CD8-positive, alpha-beta memory T cell (primary cell): ENCODE measurements at regions not wholly inside any gene's neighbourhood (a gene's known extent, or its start where the extent isn't known, plus 50 kb on each side); places are given as distances from the start of the nearest gene placed in this dataset.
"Not testable (repeated sequence)": the region's sequence is repeated elsewhere in the genome, so short reads cannot be mapped to it uniquely, and the experiment has no call there.

Experiments
- CTCF ChIA-PET: fragments of 350-600 bp; sonication (Branson Sonifier 250); formaldehyde crosslinking; loops from one replicate; lab custom pipeline; 2021; ENCODE audit warnings: antibody characterized with exemption; lab: Charles Lee
- POLR2A ChIA-PET: fragments of 350-600 bp; sonication (Branson Sonifier 250); formaldehyde crosslinking; loops from one replicate; lab custom pipeline; 2021; ENCODE audit warnings: antibody characterized with exemption; lab: Charles Lee
- DNase-seq, 5 donors: peaks; one replicate each; pipeline versions ENCODE4 v3.0.0 to v3.0.0-alpha.2; 2020 to 2022; ENCODE audit warnings: mixed read lengths in 1 of 5
- H3K27ac ChIP-seq: one replicate; pipeline ENCODE4 v1.7.0; 2013; ENCODE audit warnings: low read depth, mild to moderate bottlenecking, low read length, moderate library complexity
- H3K27me3 ChIP-seq: 2 replicates; pipeline ENCODE4 v1.7.0; 2013; ENCODE audit warnings: low read length, mild to moderate bottlenecking; ENCODE audit not compliant: insufficient read depth, poor library complexity, severe bottlenecking
- H3K36me3 ChIP-seq: 2 replicates; pipeline ENCODE4 v1.7.0; 2013; ENCODE audit warnings: mild to moderate bottlenecking, low read length, moderate library complexity; ENCODE audit not compliant: insufficient read depth
- H3K4me1 ChIP-seq: 2 replicates; pipeline ENCODE4 v1.7.0; 2013; ENCODE audit warnings: mild to moderate bottlenecking, low read length, moderate library complexity; ENCODE audit not compliant: insufficient read depth
- H3K4me3 ChIP-seq: 2 replicates; pipeline ENCODE4 v1.7.0; 2013; ENCODE audit warnings: mild to moderate bottlenecking, low read length
- H3K9me3 ChIP-seq: 2 replicates; pipeline ENCODE4 v1.7.0; 2013; ENCODE audit warnings: mild to moderate bottlenecking, low read length
- H3K27ac Mint-ChIP-seq, 8 donors: one replicate each; pipeline ENCODE4 v1.8.0; 2020 to 2021; ENCODE audit warnings: mixed read lengths in 8 of 8, mild to moderate bottlenecking in 6 of 8, inconsistent platforms in 3 of 8, moderate library complexity in 3 of 8
- H3K27me3 Mint-ChIP-seq, 2 donors: one replicate each; pipeline ENCODE4 v1.8.0; 2020 to 2021; ENCODE audit warnings: mixed read lengths in 2 of 2, mild to moderate bottlenecking in 1 of 2, moderate library complexity in 1 of 2
- H3K36me3 Mint-ChIP-seq, 3 donors: one replicate each; pipeline ENCODE4 v1.8.0; 2020 to 2021; ENCODE audit warnings: mixed read lengths in 3 of 3, inconsistent platforms in 1 of 3, mild to moderate bottlenecking in 1 of 3
- H3K4me1 Mint-ChIP-seq, 3 donors: one replicate each; pipeline ENCODE4 v1.8.0; 2020 to 2021; ENCODE audit warnings: mixed read lengths in 3 of 3, inconsistent platforms in 1 of 3, mild to moderate bottlenecking in 1 of 3
- H3K4me3 Mint-ChIP-seq, 7 donors: one replicate each; pipeline ENCODE4 v1.8.0; 2020 to 2021; ENCODE audit warnings: mixed read lengths in 7 of 7, mild to moderate bottlenecking in 6 of 7, moderate library complexity in 4 of 7, inconsistent platforms in 2 of 7
- H3K9me3 Mint-ChIP-seq, 5 donors: one replicate each; pipeline ENCODE4 v1.8.0; 2020 to 2022; ENCODE audit warnings: mixed read lengths in 5 of 5, mild to moderate bottlenecking in 3 of 5, moderate library complexity in 2 of 5, inconsistent platforms in 1 of 5

DNA sequence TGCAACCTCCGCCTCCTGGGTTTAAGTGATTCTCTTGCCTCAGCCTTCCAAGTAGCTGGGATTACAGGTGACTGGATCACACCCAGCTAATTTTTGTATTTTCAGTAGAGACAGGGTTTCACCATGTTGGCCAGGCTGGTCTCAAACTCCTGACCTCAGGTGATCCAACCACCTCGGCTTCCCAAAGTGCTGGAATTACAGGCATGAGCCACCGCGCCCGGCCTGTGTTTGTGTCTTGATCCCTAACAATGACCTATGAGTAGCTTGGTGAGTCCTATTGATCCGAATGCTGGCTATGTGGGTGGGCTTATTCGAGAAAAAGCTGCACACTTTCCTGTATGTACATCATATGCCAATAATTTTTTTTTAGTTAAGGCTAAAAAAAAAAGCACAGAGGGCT is 58.5 kb upstream of the FGF3 start:
- H3K27ac Mint-ChIP-seq, H3K36me3 ChIP-seq, H3K9me3 ChIP-seq, DNase-seq, CTCF ChIA-PET, H3K9me3 Mint-ChIP-seq, H3K27ac ChIP-seq, H3K36me3 Mint-ChIP-seq, H3K4me1 Mint-ChIP-seq, H3K27me3 ChIP-seq, POLR2A ChIA-PET, H3K4me3 ChIP-seq, H3K4me1 ChIP-seq, H3K4me3 Mint-ChIP-seq: not testable (repeated sequence)
- H3K27me3 Mint-ChIP-seq: peaks cover 8 to 11% of the 10 kb centered on the region in 2 donors

- DNase-seq: no peak
Measured at GRCh38 chr11:69878144-69878883, 59.1 kb upstream of the FGF3 start.

GRCh38 chr11:69878927-69879728 is 59.9 kb upstream of the FGF3 start:
- H3K9me3 ChIP-seq: no peaks in the 10 kb centered on the region
- H3K9me3 Mint-ChIP-seq: no peaks in the 10 kb centered on the region
- ChIA-PET CTCF (no interaction called here), POLR2A (no interaction called here)
- no peak overlapping the region for H3K27ac Mint-ChIP-seq
- DNase-seq: no peak
- H3K27me3 ChIP-seq: no peaks in the 10 kb centered on the region
- H3K4me1 Mint-ChIP-seq: no peaks in the 10 kb centered on the region
- no peak overlapping the region for H3K27ac ChIP-seq
- no peaks in the 10 kb centered on the region for H3K36me3 ChIP-seq
- H3K36me3 Mint-ChIP-seq: no peaks in the 10 kb centered on the region
- no peaks in the 10 kb centered on the region for H3K4me1 ChIP-seq
- peaks cover 8 to 12% of the 10 kb centered on the region in 2 donors for H3K27me3 Mint-ChIP-seq
- H3K4me3 ChIP-seq: no peak overlapping the region
- no peak overlapping the region for H3K4me3 Mint-ChIP-seq

More at GRCh38 chr11:69878144-69878883, 59.1 kb upstream of the FGF3 start:
- Histone ChIP-seq H3K36me3 (no peaks in the 10 kb centered on the region), H3K9me3 (no peaks in the 10 kb centered on the region), H3K4me1 (no peaks in the 10 kb centered on the region), H3K27ac (no peak overlapping the region), H3K4me3 (no peak overlapping the region), H3K27me3 (no peaks in the 10 kb centered on the region)
- POLR2A ChIA-PET: no interaction called here
- Mint-ChIP-seq H3K27me3 (peaks cover 8 to 11% of the 10 kb centered on the region in 2 donors), H3K9me3 (no peaks in the 10 kb centered on the region), H3K4me1 (no peaks in the 10 kb centered on the region), H3K4me3 (no peak overlapping the region), H3K36me3 (no peaks in the 10 kb centered on the region), H3K27ac (no peak overlapping the region)
- CTCF ChIA-PET: no interaction called here

- Histone ChIP-seq H3K36me3 (no peaks in the 10 kb centered on the region), H3K4me3 (no peak overlapping the region), H3K27ac (no peak overlapping the region), H3K9me3 (no peaks in the 10 kb centered on the region), H3K27me3 (no peaks in the 10 kb centered on the region), H3K4me1 (no peaks in the 10 kb centered on the region)
- no peaks in the 10 kb centered on the region for H3K36me3 Mint-ChIP-seq
- CTCF ChIA-PET: no interaction called here
- peaks cover 8 to 15% of the 10 kb centered on the region in 2 donors for H3K27me3 Mint-ChIP-seq
- H3K27ac Mint-ChIP-seq: no peak overlapping the region
- H3K9me3 Mint-ChIP-seq: no peaks in the 10 kb centered on the region
- H3K4me3 Mint-ChIP-seq: no peak overlapping the region
- DNase-seq: no peak
- POLR2A ChIA-PET: no interaction called here
- no peaks in the 10 kb centered on the region for H3K4me1 Mint-ChIP-seq
Measured at GRCh38 chr11:69879729-69880005, 60.5 kb upstream of the FGF3 start.

DNA sequence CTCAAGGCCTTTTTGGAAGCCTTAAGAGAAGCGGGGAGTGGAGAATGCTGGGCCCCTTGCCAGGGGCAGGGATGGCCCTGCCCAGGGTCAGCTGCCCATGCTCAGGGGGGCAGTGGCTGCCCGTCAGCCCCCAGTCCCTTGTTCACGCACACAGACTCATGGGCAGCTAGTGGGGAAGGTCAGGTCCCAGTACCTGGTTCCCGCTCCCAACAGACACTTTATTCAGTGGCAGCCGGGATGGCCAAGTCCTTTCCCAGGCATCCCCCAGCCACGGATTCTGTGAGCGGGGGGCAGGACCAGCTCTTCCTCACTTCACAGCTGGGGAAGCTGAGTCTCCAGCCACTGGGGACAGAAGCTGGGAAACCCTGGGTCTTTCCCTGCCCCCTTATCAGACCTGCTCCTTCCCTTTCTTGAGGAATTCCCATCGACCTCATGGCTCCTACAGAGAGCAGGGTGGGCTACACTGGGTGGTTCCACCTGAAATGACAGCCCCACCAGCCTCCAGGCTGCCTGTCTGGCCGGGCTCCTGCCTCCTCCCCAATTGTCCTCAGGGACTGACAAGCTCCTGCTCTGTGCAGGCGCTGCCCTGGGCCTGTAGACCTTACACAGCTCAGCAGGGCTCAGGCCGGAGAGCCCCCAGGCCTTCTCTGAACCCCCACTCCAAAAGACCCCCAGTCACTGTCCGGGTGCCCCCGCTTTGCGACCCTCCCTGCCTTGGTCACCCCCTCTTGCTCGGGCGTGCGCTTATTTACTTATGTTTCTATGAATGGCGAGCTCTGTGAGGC is 61.0 kb upstream of the FGF3 start:
- Histone ChIP-seq H3K27ac (no peak overlapping the region), H3K27me3 (no peaks in the 10 kb centered on the region), H3K36me3 (no peaks in the 10 kb centered on the region), H3K9me3 (no peaks in the 10 kb centered on the region), H3K4me1 (no peaks in the 10 kb centered on the region), H3K4me3 (no peak overlapping the region)
- H3K27ac Mint-ChIP-seq: no peak overlapping the region
- no peaks in the 10 kb centered on the region for H3K36me3 Mint-ChIP-seq
- peaks cover 8 to 15% of the 10 kb centered on the region in 2 donors for H3K27me3 Mint-ChIP-seq
- ChIA-PET POLR2A (no interaction called here), CTCF (interaction anchor here (1.0 kb wide), 1 partner anchor 11 kb away, joined by 4 read pairs; no protein-coding TSS in a partner anchor)
- no peaks in the 10 kb centered on the region for H3K9me3 Mint-ChIP-seq
- no peak for DNase-seq
- H3K4me1 Mint-ChIP-seq: no peaks in the 10 kb centered on the region
- H3K4me3 Mint-ChIP-seq: no peak overlapping the region

DNA sequence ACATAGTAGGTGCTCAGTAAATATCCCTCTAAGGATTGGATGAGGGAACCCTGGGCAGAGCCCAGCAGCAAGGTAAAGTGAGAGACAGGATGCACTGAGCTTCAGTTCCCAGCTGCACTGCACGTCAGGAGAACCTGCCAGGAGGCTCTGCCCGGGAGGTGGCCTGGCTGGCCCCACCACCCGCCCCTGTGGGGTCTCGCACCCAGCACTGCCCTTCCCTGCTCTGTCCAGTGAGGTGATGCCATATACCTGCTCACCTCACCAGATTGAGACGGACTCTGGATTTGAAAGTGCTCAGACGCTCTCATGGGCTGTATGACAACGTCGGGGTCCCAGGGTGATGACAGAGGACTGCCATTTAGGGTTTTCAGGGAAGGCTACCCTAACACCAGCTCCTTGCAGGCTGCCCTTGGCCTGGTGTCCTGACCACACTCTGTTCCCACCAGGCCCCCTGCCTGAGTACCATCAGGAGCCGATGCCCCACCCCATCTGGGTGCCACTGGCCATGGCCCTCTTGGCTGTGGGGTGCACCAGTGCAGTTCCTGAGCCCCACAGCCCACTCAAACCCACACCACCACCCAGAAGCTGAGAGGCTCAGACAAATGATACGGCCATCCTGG is 61.7 kb upstream of the FGF3 start:
- Mint-ChIP-seq H3K27me3 (peaks cover 8 to 15% of the 10 kb centered on the region in 2 donors), H3K4me3 (no peak overlapping the region), H3K36me3 (no peaks in the 10 kb centered on the region), H3K4me1 (no peaks in the 10 kb centered on the region), H3K9me3 (no peaks in the 10 kb centered on the region), H3K27ac (no peak overlapping the region)
- Histone ChIP-seq H3K9me3 (no peaks in the 10 kb centered on the region), H3K36me3 (no peaks in the 10 kb centered on the region), H3K4me1 (no peaks in the 10 kb centered on the region), H3K27ac (no peak overlapping the region), H3K4me3 (no peak overlapping the region), H3K27me3 (no peaks in the 10 kb centered on the region)
- no peak for DNase-seq
- ChIA-PET CTCF (interaction anchor here (1.0 kb wide), 1 partner anchor 10 kb away, joined by 4 read pairs; no protein-coding TSS in a partner anchor), POLR2A (no interaction called here)

DNA sequence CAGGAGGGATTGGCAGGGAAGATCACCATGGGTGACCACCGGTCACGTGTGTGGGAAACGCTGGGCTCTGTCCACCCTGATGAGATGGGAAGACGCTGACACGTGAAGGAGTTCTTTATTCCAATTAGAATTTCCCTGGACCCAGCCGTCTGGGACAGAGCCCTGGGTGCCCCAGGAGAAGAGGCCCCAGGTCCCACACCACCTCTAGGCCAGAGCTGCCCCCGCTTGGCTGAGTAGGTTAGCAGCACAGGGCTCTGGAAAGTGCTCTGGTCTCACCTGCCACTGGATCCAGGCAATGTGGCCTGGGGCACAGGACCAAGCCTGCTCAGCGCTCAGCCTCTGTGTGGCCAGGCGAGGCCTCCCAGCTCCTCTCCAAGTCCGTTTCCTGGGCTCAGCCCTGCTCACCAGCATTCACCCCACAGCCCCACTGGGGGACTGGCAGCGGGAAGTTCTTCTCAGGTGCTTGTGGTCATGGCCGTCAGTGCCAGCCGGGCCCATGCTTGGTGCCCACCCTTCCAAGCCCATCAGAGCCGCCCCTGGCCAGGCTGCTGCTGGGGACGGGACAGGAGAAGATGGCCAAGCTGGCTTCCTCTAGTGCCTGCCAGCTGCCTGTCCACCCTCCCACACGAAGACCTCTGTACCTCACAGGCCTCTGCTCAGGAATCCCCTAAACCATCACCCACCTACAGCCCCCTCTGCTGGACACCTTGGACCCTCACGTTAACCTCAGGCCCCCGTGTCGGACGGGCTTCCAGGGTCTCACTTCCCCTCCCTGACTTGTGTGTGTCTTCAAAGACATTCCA is 62.5 kb upstream of the FGF3 start:
- CTCF ChIA-PET: interaction anchor here (1.1 kb wide), 1 partner anchor 9 kb away, joined by 3 read pairs; no protein-coding TSS in a partner anchor
- no peak overlapping the region for H3K4me3 Mint-ChIP-seq
- H3K27ac Mint-ChIP-seq: no peak overlapping the region

More for the DNA sequence above, 62.5 kb upstream of the FGF3 start:
- Histone ChIP-seq H3K27ac (no peak overlapping the region), H3K4me1 (no peaks in the 10 kb centered on the region), H3K27me3 (no peaks in the 10 kb centered on the region), H3K4me3 (no peak overlapping the region), H3K9me3 (no peaks in the 10 kb centered on the region), H3K36me3 (no peaks in the 10 kb centered on the region)
- Mint-ChIP-seq H3K36me3 (no peaks in the 10 kb centered on the region), H3K27me3 (peaks cover 6 to 15% of the 10 kb centered on the region in 2 donors), H3K4me1 (no peaks in the 10 kb centered on the region), H3K9me3 (no peaks in the 10 kb centered on the region)
- POLR2A ChIA-PET: no interaction called here
- DNase-seq: no peak
